ENCODE measurements at regions not wholly inside any gene's neighbourhood (a gene's known extent, or its start where the extent isn't known, plus 50 kb on each side); places are given as distances from the start of the nearest gene placed in this dataset.

GRCh38 chr10:44289125-44289524 lies 95.8 kb downstream of the CXCL12 start:
- Histone ChIP-seq H3K27ac (ENCODE audit: low read depth, low read length) (no peak overlapping the region), H3K4me1 (ENCODE audit: control insufficient read depth, insufficient read depth, low read length, unreplicated experiment) (peaks cover 9% of the 10 kb centered on the region), H2AFZ (ENCODE audit: low read length, unreplicated experiment) (no peak overlapping the region), H3K4me3 (ENCODE audit: low read depth, low read length) (no peak overlapping the region), H3K36me3 (ENCODE audit: insufficient read depth, low read length) (no peaks in the 10 kb centered on the region), H3K79me2 (ENCODE audit: control insufficient read depth, insufficient read depth, low read length, unreplicated experiment) (no peaks in the 10 kb centered on the region), H3K27me3 (ENCODE audit: insufficient read depth, low read length) (0 out of 2 replicates have a peak, but pooled peaks cover 13% of the 10 kb centered on the region)

GRCh38 chr10:44287408-44287807 lies 97.5 kb downstream of the CXCL12 start:
- H3K79me2 ChIP-seq (ENCODE audit: control insufficient read depth, insufficient read depth, low read length, unreplicated experiment) = no peaks in the 10 kb centered on the region
- no peak overlapping the region for H3K4me3 ChIP-seq (ENCODE audit: low read depth, low read length)
- H3K27me3 ChIP-seq (ENCODE audit: insufficient read depth, low read length) = 0 out of 2 replicates have a peak, but pooled peaks cover 13% of the 10 kb centered on the region
- H3K36me3 ChIP-seq (ENCODE audit: insufficient read depth, low read length) = no peaks in the 10 kb centered on the region
- no peak overlapping the region for H3K27ac ChIP-seq (ENCODE audit: low read depth, low read length)
- no peaks in the 10 kb centered on the region for H3K4me1 ChIP-seq (ENCODE audit: control insufficient read depth, insufficient read depth, low read length, unreplicated experiment)
- no peak overlapping the region for H2AFZ ChIP-seq (ENCODE audit: low read length, unreplicated experiment)

GRCh38 chr10:44284198-44285084 lies 100.5 kb downstream of the CXCL12 start:
- Histone ChIP-seq H3K4me1 (ENCODE audit: control insufficient read depth, insufficient read depth, low read length, unreplicated experiment) (peaks cover 4% of the 10 kb centered on the region), H2AFZ (ENCODE audit: low read length, unreplicated experiment) (no peak overlapping the region), H3K27ac (ENCODE audit: low read depth, low read length) (no peak overlapping the region), H3K27me3 (ENCODE audit: insufficient read depth, low read length) (0 out of 2 replicates have a peak, but pooled peaks cover 13% of the 10 kb centered on the region), H3K79me2 (ENCODE audit: control insufficient read depth, insufficient read depth, low read length, unreplicated experiment) (no peaks in the 10 kb centered on the region), H3K36me3 (ENCODE audit: insufficient read depth, low read length) (no peaks in the 10 kb centered on the region), H3K4me3 (ENCODE audit: low read depth, low read length) (no peak overlapping the region)

- Histone ChIP-seq H3K27me3 (ENCODE audit: insufficient read depth, low read length) (0 out of 2 replicates have a peak, but pooled peaks cover 13% of the 10 kb centered on the region), H3K4me1 (ENCODE audit: control insufficient read depth, insufficient read depth, low read length, unreplicated experiment) (peaks cover 4% of the 10 kb centered on the region), H3K27ac (ENCODE audit: low read depth, low read length) (no peak overlapping the region), H3K36me3 (ENCODE audit: insufficient read depth, low read length) (no peaks in the 10 kb centered on the region), H3K4me3 (ENCODE audit: low read depth, low read length) (no peak overlapping the region), H3K79me2 (ENCODE audit: control insufficient read depth, insufficient read depth, low read length, unreplicated experiment) (no peaks in the 10 kb centered on the region), H2AFZ (ENCODE audit: low read length, unreplicated experiment) (no peak overlapping the region)
Observed at GRCh38 chr10:44282626-44283300, 102.1 kb downstream of the CXCL12 start.

- no peak overlapping the region for H3K27ac ChIP-seq (ENCODE audit: low read depth, low read length)
- 0 out of 2 replicates have a peak, but pooled peaks cover 13% of the 10 kb centered on the region for H3K27me3 ChIP-seq (ENCODE audit: insufficient read depth, low read length)
- no peak overlapping the region for H2AFZ ChIP-seq (ENCODE audit: low read length, unreplicated experiment)
Observed at GRCh38 chr10:44281662-44282061, 103.2 kb downstream of the CXCL12 start.

GRCh38 chr10:44281089-44281613 lies 103.7 kb downstream of the CXCL12 start:
- Histone ChIP-seq H3K27me3 (ENCODE audit: insufficient read depth, low read length) (0 out of 2 replicates have a peak, but pooled peaks cover 11% of the 10 kb centered on the region), H3K36me3 (ENCODE audit: insufficient read depth, low read length) (no peaks in the 10 kb centered on the region), H3K4me1 (ENCODE audit: control insufficient read depth, insufficient read depth, low read length, unreplicated experiment) (peaks cover 4% of the 10 kb centered on the region), H3K4me3 (ENCODE audit: low read depth, low read length) (no peak overlapping the region), H2AFZ (ENCODE audit: low read length, unreplicated experiment) (no peak overlapping the region), H3K27ac (ENCODE audit: low read depth, low read length) (no peak overlapping the region), H3K79me2 (ENCODE audit: control insufficient read depth, insufficient read depth, low read length, unreplicated experiment) (no peaks in the 10 kb centered on the region)

More at GRCh38 chr10:44281662-44282061, 103.2 kb downstream of the CXCL12 start:
- Histone ChIP-seq H3K4me3 (ENCODE audit: low read depth, low read length) (no peak overlapping the region), H3K4me1 (ENCODE audit: control insufficient read depth, insufficient read depth, low read length, unreplicated experiment) (peaks cover 4% of the 10 kb centered on the region), H3K36me3 (ENCODE audit: insufficient read depth, low read length) (no peaks in the 10 kb centered on the region), H3K79me2 (ENCODE audit: control insufficient read depth, insufficient read depth, low read length, unreplicated experiment) (no peaks in the 10 kb centered on the region)

GRCh38 chr10:44280226-44281014 lies 104.5 kb downstream of the CXCL12 start:
- 0 out of 2 replicates have a peak, but pooled peaks cover 6% of the 10 kb centered on the region for H3K27me3 ChIP-seq (ENCODE audit: insufficient read depth, low read length)
- H3K79me2 ChIP-seq (ENCODE audit: control insufficient read depth, insufficient read depth, low read length, unreplicated experiment) = no peaks in the 10 kb centered on the region
- H2AFZ ChIP-seq (ENCODE audit: low read length, unreplicated experiment) = no peak overlapping the region
- H3K4me3 ChIP-seq (ENCODE audit: low read depth, low read length) = no peak overlapping the region
- peaks cover 4% of the 10 kb centered on the region for H3K4me1 ChIP-seq (ENCODE audit: control insufficient read depth, insufficient read depth, low read length, unreplicated experiment)
- H3K36me3 ChIP-seq (ENCODE audit: insufficient read depth, low read length) = no peaks in the 10 kb centered on the region
- H3K27ac ChIP-seq (ENCODE audit: low read depth, low read length) = no peak overlapping the region

GRCh38 chr10:44279426-44280126 lies 105.3 kb downstream of the CXCL12 start:
- Histone ChIP-seq H3K27ac (ENCODE audit: low read depth, low read length) (no peak overlapping the region), H3K79me2 (ENCODE audit: control insufficient read depth, insufficient read depth, low read length, unreplicated experiment) (no peaks in the 10 kb centered on the region), H3K27me3 (ENCODE audit: insufficient read depth, low read length) (no peaks in the 10 kb centered on the region), H3K4me1 (ENCODE audit: control insufficient read depth, insufficient read depth, low read length, unreplicated experiment) (peaks cover 4% of the 10 kb centered on the region), H3K4me3 (ENCODE audit: low read depth, low read length) (no peak overlapping the region), H3K36me3 (ENCODE audit: insufficient read depth, low read length) (no peaks in the 10 kb centered on the region), H2AFZ (ENCODE audit: low read length, unreplicated experiment) (no peak overlapping the region)

GRCh38 chr10:44278837-44279324 lies 106.0 kb downstream of the CXCL12 start:
- H3K4me1 ChIP-seq (ENCODE audit: control insufficient read depth, insufficient read depth, low read length, unreplicated experiment) = peaks cover 4% of the 10 kb centered on the region
- no peak overlapping the region for H2AFZ ChIP-seq (ENCODE audit: low read length, unreplicated experiment)
- no peaks in the 10 kb centered on the region for H3K79me2 ChIP-seq (ENCODE audit: control insufficient read depth, insufficient read depth, low read length, unreplicated experiment)
- H3K27me3 ChIP-seq (ENCODE audit: insufficient read depth, low read length) = no peaks in the 10 kb centered on the region
- H3K4me3 ChIP-seq (ENCODE audit: low read depth, low read length) = no peak overlapping the region
- H3K36me3 ChIP-seq (ENCODE audit: insufficient read depth, low read length) = no peaks in the 10 kb centered on the region
- H3K27ac ChIP-seq (ENCODE audit: low read depth, low read length) = no peak overlapping the region

Measured in ACC112 (cell line).